ENCODE measurements at regions not wholly inside any gene's neighbourhood (a gene's known extent, or its start where the extent isn't known, plus 50 kb on each side); places are given as distances from the start of the nearest gene placed in this dataset.

DNA sequence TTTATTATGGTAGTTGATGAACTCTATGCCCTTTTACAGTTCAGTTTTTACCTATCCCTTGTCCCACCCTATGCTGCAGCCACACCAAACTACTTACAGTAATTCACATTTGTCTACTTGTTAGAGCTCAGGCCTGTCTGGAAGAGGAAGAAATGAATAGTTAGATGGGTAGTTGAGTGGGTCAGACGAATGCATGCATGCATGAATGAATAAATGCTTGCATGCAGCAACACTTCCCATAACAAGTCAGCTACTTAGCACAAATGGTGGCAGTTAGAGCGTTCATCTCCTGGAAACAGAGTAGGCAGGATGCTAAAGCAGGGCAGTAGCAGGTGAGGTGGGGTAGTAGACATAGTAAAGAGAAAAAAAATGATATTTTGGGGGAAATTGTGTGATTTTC lies 322.3 kb downstream of the NDFIP2 start:
- DNase-seq: no peak

- DNase-seq: no peak
These were observed 321.6 kb downstream of the NDFIP2 start for GRCh38 chr13:79802389-79803085.

DNA sequence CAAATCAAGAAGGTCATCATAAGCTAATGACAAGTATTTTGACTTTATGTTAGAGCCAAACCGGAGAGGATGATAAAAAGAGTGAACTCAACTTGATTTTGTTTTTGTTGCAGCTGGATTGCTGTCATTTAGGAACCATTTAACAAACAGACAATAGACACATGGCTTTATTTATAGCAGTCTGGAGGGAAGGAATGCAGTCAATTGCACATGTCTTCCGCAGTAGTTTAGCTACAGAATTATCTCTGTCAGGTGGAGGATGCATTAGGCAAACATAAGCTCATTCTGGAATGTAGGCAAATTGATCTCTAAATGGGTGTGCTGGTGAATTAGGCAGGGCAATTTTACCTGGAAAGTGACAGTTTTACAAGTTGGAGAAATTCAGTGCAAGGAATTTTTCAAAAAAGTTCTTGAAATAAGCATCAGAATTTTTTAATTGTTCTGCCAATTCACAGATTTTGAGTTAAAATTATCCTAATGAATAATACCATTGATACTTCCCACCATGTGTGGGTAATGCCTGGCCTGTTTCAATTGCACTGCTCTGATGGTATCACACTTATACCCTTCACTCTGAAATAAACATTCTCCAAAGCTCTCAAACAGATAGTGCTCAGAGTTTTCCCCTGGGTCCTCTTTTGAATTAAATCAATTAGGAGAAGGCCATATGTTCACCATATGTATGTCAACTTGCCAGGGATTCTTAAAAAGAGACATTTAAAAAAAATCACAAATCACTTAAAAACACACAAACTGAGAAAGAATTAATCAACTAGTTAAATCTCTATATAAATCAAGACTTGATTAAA lies 318.3 kb downstream of the NDFIP2 start:
- no peak for DNase-seq

GRCh38 chr13:79796136-79796535 lies 315.2 kb downstream of the NDFIP2 start:
- no peak for DNase-seq

DNA sequence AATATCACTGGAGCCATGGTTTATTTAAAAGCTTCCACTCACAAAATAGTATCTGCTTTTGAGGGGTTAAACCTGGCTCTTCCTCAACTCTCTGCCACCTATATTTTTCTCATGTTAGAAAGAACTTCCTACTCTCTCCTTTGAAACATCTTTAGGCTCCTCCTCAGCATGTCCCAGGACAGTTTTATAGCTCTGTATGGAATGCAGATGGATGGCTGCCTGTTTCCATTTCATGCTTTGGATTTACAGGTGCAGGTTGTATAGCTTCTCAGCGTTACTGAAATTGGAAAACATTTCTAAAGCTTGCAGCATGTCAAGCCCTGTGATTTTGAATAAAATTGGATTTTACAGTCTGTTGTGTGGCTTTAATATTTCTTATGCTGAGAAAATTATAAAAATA lies 314.0 kb downstream of the NDFIP2 start:
- no peak for DNase-seq

- DNase-seq: no peak
These were observed 311.8 kb downstream of the NDFIP2 start for GRCh38 chr13:79792716-79793115.

- DNase-seq: no peak
These were observed 310.6 kb downstream of the NDFIP2 start for GRCh38 chr13:79791471-79792042.

GRCh38 chr13:79786176-79786575 lies 305.2 kb downstream of the NDFIP2 start:
- no peak for DNase-seq

- DNase-seq: no peak
These were observed 301.7 kb downstream of the NDFIP2 start for GRCh38 chr13:79782541-79783205.

DNA sequence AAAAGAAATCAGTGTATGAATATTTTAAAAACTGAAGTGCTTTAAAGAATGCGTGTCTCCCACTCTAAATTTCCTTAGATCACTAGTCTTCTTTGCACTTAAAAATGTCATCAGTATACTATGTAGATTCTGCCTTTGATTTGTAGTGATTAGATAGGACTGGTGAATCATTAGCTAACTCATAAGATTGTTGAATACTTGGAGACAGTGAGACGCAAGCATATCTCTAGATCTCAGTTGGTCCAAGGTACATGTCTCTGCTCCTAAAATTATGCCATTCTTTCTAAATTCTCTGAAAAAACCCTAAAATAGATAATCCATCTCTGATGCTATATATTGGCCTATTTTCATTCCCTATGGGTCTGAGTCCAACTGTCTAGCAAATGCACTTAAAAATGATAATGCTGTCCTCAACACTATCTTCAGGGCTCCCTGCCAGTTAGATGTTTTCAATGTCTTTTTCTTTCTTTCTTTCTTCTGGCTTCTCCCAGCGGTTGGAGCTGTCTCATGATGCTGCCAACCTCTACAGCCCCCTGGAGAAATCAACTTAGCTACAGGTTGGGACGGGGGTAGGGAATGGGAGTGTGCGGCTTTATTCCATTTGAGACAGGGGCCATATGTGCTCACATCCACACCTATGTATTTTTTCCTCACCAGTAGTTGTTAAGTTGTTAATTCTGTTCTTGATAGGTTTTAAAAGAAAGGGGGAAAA lies 301.0 kb downstream of the NDFIP2 start:
- DNase-seq: no peak

DNA sequence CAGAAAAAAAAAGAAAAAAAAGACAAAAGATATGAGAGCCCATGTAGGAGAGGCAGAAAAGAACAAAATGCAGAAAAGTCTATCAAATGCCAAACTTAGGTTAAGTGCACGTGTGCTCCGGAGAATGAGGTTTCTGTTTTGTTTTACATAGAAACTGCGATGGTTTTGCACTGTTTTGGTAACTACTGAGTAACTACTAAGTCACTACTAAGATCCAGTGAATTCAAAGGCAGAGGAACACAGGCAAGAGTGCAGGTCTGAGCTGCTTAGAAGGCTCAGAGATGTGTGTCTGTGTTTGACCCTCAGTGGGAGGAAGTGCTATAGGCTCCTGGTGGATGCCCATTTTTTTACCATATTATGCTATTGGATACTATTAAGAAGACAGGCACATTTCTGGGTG lies 299.3 kb downstream of the NDFIP2 start:
- DNase-seq: no peak

GRCh38 chr13:79779761-79780160 lies 298.8 kb downstream of the NDFIP2 start:
- no peak for DNase-seq

DNA sequence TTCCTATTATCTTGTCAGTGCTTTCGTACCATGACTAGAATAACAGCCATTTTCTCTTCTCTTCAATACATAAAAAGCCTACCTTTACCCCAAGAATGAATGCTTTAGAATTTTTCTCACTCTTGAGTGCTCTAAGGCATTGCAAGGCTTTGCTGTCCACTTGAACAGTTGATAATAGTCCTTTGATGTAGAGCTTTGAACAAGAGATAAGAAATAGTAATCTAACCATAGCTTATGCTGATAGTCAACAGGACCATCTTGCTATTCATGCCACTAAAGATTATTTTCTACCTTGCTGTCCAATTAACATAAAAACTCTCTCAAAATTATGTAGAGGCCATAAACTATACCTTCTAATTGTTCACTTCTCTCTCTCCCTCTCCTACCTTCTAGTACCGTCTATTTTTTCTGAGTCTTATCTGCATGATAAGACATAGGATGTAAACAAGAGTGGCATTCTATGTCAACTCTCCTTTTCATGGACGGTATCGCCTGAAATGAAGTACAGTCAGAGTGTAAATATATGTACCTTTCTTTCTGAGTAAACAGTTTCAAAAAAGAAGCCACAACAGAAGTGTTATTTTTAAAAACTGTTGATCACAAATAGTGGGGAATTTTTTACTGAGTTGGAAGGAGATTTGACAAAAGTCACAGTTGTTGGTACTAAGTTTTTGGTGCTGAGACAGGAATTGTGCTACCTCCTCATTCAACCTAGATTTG lies 297.9 kb downstream of the NDFIP2 start:
- no peak for DNase-seq

GRCh38 chr13:79777504-79777903 lies 296.5 kb downstream of the NDFIP2 start:
- DNase-seq: no peak

DNA sequence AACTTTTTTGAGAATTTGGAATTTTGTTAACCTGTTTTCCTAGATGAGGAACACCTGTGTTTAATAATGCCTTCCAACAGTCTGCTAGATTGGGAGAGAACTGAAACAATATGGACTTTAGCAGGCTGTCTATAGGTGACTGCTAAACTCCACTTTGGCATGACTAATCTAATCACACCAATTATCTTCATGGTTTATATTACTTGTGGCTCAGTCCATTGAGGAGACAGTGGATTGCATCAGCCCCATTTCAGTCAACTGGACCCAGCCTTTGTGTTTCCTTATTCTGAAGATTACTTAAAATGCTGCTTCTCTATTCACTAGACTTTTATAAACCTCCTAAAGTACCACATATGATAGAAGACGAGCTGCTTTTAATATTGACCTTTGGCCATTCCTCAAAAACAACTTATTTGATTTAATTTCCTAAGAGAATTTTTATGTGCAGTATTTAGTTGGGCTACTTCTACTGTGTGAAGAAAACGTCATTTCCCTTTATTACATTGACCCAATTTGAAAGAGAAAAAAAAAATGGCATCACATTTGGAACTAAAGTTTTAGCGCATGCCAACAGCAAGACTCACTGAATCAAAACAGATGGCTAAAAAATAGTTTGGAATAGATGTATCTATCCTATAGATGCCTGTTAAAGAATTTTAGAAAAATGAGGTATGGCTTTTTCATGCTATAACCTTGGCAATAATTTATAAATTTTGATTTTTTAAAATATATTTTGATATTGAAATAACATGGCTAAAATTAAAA lies 295.8 kb downstream of the NDFIP2 start:
- DNase-seq: no peak

- no peak for DNase-seq
These were observed 294.9 kb downstream of the NDFIP2 start for GRCh38 chr13:79775830-79776229.

- DNase-seq: no peak
These were observed 291.9 kb downstream of the NDFIP2 start for GRCh38 chr13:79772811-79773210.

GRCh38 chr13:79771493-79771892 lies 290.5 kb downstream of the NDFIP2 start:
- no peak for DNase-seq

DNA sequence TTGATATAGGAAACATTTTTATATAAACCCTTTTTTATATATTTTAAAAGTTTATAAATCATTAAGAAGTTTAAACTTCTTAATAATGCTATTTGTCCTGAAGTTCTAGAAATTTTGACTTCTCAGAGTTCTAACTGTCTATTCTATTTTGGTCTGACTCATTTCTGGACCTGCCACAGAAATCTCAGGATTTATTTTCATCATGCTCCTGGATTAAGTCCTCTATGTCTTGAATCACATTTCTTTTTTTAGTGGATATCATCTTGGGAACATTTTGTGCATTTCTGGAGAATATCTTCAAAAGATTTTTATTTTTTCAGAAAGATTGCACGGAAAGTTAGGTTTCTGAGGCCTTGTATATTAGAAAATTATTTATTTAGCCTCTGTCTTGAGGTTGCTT lies 289.1 kb downstream of the NDFIP2 start:
- no peak for DNase-seq

DNA sequence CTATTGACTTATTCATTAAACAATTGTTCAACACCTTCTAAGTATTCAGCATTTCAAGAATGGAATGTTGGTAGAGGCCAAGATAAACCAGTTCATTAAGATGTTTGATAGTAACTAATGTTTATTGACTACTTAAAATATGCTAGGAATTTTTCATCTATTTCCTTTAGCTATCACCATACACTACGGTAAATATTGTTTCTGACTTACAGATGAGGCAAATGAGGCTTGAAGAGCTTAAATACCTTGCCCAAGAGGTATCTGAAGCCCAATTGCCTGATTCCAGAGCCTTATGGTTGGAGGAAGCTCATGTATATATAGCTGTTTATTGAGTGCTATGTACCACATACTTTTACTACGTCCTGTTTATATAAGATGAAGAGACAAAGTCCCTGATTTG lies 286.2 kb downstream of the NDFIP2 start:
- no peak for DNase-seq

DNA sequence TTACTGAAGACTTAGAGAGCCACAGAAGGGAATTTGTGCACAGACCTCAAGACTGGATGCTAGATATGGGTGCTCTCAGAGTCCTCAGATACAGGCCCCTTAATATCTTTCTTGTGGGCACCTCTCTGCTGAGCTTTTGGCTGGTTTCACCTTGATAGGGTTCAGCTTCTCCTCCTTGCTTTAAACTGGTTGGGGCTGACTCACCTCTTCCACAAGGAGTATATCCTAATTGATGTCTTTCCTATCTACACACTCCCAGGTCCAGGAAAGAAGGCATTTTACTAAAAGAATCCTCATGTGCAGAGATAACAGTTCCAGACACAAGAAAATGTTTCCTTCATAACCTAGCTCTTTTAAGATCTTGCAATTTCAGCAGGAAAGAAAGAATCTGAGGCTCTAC lies 284.4 kb downstream of the NDFIP2 start:
- no peak for DNase-seq
